ENCODE measurements at regions not wholly inside any gene's neighbourhood (a gene's known extent, or its start where the extent isn't known, plus 50 kb on each side); places are given as distances from the start of the nearest gene placed in this dataset.

GRCh38 chr5:109936996-109937395, 247.3 kb downstream of the MAN2A1 start:
- CTCF ChIA-PET: no interaction called here
- intact Hi-C loops (cut with micrococcal nuclease; ENCODE audit: unreplicated experiment) (no loop called here), in situ Hi-C loops (cut with HindIII; ENCODE audit: low pct_unique_long_range_greater_than_20kb, low sequenced_read_pairs) (no loop called here)
- TF ChIP-seq POLR2AphosphoS5 (IDR thresholded peaks at IDR 0.05; ENCODE audit: low read depth, low read length) (no peak), SIN3A (IDR thresholded peaks at IDR 0.05; ENCODE audit: borderline replicate concordance, insufficient read depth, low read depth, low read length) (no peak), TCF7L2 (IDR thresholded peaks at IDR 0.05; ENCODE audit: low read depth, low read length) (no peak)
- TF ChIP-seq, protein P1, sequence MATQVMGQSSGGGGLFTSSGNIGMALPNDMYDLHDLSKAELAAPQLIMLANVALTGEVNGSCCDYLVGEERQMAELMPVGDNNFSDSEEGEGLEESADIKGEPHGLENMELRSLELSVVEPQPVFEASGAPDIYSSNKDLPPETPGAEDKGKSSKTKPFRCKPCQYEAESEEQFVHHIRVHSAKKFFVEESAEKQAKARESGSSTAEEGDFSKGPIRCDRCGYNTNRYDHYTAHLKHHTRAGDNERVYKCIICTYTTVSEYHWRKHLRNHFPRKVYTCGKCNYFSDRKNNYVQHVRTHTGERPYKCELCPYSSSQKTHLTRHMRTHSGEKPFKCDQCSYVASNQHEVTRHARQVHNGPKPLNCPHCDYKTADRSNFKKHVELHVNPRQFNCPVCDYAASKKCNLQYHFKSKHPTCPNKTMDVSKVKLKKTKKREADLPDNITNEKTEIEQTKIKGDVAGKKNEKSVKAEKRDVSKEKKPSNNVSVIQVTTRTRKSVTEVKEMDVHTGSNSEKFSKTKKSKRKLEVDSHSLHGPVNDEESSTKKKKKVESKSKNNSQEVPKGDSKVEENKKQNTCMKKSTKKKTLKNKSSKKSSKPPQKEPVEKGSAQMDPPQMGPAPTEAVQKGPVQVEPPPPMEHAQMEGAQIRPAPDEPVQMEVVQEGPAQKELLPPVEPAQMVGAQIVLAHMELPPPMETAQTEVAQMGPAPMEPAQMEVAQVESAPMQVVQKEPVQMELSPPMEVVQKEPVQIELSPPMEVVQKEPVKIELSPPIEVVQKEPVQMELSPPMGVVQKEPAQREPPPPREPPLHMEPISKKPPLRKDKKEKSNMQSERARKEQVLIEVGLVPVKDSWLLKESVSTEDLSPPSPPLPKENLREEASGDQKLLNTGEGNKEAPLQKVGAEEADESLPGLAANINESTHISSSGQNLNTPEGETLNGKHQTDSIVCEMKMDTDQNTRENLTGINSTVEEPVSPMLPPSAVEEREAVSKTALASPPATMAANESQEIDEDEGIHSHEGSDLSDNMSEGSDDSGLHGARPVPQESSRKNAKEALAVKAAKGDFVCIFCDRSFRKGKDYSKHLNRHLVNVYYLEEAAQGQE (IDR thresholded peaks at IDR 0.05; ENCODE audit: insufficient read depth in 1 of 2, low read depth in 2 of 2, low read length in 1 of 2): no peak
- TF ChIP-seq, protein P2, sequence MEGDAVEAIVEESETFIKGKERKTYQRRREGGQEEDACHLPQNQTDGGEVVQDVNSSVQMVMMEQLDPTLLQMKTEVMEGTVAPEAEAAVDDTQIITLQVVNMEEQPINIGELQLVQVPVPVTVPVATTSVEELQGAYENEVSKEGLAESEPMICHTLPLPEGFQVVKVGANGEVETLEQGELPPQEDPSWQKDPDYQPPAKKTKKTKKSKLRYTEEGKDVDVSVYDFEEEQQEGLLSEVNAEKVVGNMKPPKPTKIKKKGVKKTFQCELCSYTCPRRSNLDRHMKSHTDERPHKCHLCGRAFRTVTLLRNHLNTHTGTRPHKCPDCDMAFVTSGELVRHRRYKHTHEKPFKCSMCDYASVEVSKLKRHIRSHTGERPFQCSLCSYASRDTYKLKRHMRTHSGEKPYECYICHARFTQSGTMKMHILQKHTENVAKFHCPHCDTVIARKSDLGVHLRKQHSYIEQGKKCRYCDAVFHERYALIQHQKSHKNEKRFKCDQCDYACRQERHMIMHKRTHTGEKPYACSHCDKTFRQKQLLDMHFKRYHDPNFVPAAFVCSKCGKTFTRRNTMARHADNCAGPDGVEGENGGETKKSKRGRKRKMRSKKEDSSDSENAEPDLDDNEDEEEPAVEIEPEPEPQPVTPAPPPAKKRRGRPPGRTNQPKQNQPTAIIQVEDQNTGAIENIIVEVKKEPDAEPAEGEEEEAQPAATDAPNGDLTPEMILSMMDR (IDR thresholded peaks at IDR 0.05): no peak
- Histone ChIP-seq H3K4me1 (ENCODE audit: control insufficient read depth, insufficient read depth, low read length) (no peaks in the 10 kb centered on the region), H3K4me3 (ENCODE audit: low read depth in 2 of 2, low read length in 2 of 2) (no peak overlapping the region), H3K9me3 (ENCODE audit: control insufficient read depth, insufficient read depth, low read depth, low read length) (no peaks in the 10 kb centered on the region), H3K27ac (ENCODE audit: low read length) (no peak overlapping the region), H3K36me3 (ENCODE audit: control insufficient read depth, insufficient read depth, low read length) (no peaks in the 10 kb centered on the region), H3K27me3 (ENCODE audit: control insufficient read depth, insufficient read depth, low read length) (no peaks in the 10 kb centered on the region)
- DNase-seq (ENCODE audit: low read depth, low spot score) (no peak), ATAC-seq (no peak)
- POLR2A ChIA-PET: no interaction called here
- BruUV-seq (replicated peaks): no TSS peak

DNA sequence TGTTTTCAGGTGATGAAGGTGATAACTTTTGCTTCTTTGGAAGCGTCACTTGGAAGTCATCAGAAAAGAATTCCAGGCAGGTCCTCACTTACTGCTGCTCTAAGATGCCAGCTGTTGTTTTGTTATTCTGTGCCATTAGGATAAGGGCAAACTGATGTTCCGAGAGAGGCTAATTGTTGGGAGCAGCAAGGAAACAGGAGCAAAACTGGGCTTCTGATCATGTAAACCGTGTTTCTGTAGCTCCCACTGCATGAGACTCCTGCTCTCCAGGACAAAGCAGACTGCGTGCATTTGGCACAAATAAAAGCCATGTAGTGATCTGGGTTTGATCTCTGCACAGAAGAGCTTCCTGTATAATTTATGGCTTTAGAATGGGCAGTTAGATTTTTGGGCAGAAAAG, 248.2 kb downstream of the MAN2A1 start:
- ATAC-seq (no peak), DNase-seq (ENCODE audit: low read depth, low spot score) (no peak)
- Histone ChIP-seq H3K9me3 (ENCODE audit: control insufficient read depth, insufficient read depth, low read depth, low read length) (no peaks in the 10 kb centered on the region), H3K27me3 (ENCODE audit: control insufficient read depth, insufficient read depth, low read length) (no peaks in the 10 kb centered on the region), H3K27ac (ENCODE audit: low read length) (no peak overlapping the region), H3K36me3 (ENCODE audit: control insufficient read depth, insufficient read depth, low read length) (no peaks in the 10 kb centered on the region), H3K4me1 (ENCODE audit: control insufficient read depth, insufficient read depth, low read length) (no peaks in the 10 kb centered on the region), H3K4me3 (ENCODE audit: low read depth in 2 of 2, low read length in 2 of 2) (no peak overlapping the region)
- CTCF ChIA-PET: no interaction called here
- no peak for TF ChIP-seq SIN3A (IDR thresholded peaks at IDR 0.05; ENCODE audit: borderline replicate concordance, insufficient read depth, low read depth, low read length)
- TF ChIP-seq TCF7L2 (IDR thresholded peaks at IDR 0.05; ENCODE audit: low read depth, low read length): no peak
- TF ChIP-seq POLR2AphosphoS5 (IDR thresholded peaks at IDR 0.05; ENCODE audit: low read depth, low read length): no peak
- intact Hi-C loops (cut with micrococcal nuclease; ENCODE audit: unreplicated experiment): no loop called here
- no TSS peak for BruUV-seq (replicated peaks)
- in situ Hi-C loops (cut with HindIII; ENCODE audit: low pct_unique_long_range_greater_than_20kb, low sequenced_read_pairs): no loop called here
- POLR2A ChIA-PET: no interaction called here

DNA sequence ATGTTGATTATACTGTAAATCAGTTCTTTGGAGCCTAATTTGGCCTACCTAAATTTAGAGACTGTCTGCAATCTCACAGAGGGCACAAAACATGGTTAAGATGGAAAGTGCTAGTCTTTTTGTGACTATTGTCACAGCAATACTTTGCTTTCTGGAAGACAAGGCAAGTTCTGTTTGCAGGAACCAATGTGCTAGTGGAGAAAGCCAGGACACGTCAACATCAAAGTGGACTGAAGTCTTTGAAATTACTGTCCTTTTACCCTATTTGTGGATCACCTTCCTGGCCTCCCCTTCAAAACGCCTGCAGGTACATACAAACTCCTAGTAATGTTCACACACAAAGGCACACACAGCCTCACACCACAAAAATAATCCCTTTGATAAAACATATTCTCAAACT, 248.7 kb downstream of the MAN2A1 start:
- Histone ChIP-seq H3K9me3 (ENCODE audit: control insufficient read depth, insufficient read depth, low read depth, low read length) (no peaks in the 10 kb centered on the region), H3K4me3 (ENCODE audit: low read depth in 2 of 2, low read length in 2 of 2) (no peak overlapping the region), H3K27ac (ENCODE audit: low read length) (no peak overlapping the region), H3K27me3 (ENCODE audit: control insufficient read depth, insufficient read depth, low read length) (no peaks in the 10 kb centered on the region), H3K4me1 (ENCODE audit: control insufficient read depth, insufficient read depth, low read length) (no peaks in the 10 kb centered on the region), H3K36me3 (ENCODE audit: control insufficient read depth, insufficient read depth, low read length) (no peaks in the 10 kb centered on the region)
- BruUV-seq (replicated peaks): no TSS peak
- TF ChIP-seq POLR2AphosphoS5 (IDR thresholded peaks at IDR 0.05; ENCODE audit: low read depth, low read length) (no peak), SIN3A (IDR thresholded peaks at IDR 0.05; ENCODE audit: borderline replicate concordance, insufficient read depth, low read depth, low read length) (no peak), TCF7L2 (IDR thresholded peaks at IDR 0.05; ENCODE audit: low read depth, low read length) (no peak)
- TF ChIP-seq, protein P1 (IDR thresholded peaks at IDR 0.05; ENCODE audit: insufficient read depth in 1 of 2, low read depth in 2 of 2, low read length in 1 of 2): no peak
- TF ChIP-seq, protein P2 (IDR thresholded peaks at IDR 0.05): no peak
- no peak for ATAC-seq
- in situ Hi-C loops (cut with HindIII; ENCODE audit: low pct_unique_long_range_greater_than_20kb, low sequenced_read_pairs) (no loop called here), intact Hi-C loops (cut with micrococcal nuclease; ENCODE audit: unreplicated experiment) (no loop called here)
- ChIA-PET CTCF (no interaction called here), POLR2A (no interaction called here)
- DNase-seq (ENCODE audit: low read depth, low spot score): no peak

Data from Panc1 (cell line).